Sigmoid colon (tissue), 6 donors: ENCODE measurements at regions not wholly inside any gene's neighbourhood (a gene's known extent, or its start where the extent isn't known, plus 50 kb on each side); places are given as distances from the start of the nearest gene placed in this dataset.

ENCODE experiments used
- DNase-seq: peaks from one replicate; pipeline ENCODE4 v3.0.0-alpha.2; 2019
- H3K27ac ChIP-seq, 4 donors: fragments of 200-600 bp; sonication (generic); one replicate each; pipeline ENCODE4 v1.5.1; 2016 to 2019; ENCODE audit warnings: mild to moderate bottlenecking in 1 of 4
- H3K27me3 ChIP-seq, 3 donors: fragments of 200-600 bp; sonication (generic); one replicate each; pipeline ENCODE4 v1.5.1; 2019; ENCODE audit warnings: mild to moderate bottlenecking in 1 of 3
- H3K36me3 ChIP-seq, 4 donors: fragments of 200-600 bp; sonication (generic); one replicate each; pipeline ENCODE4 v1.5.1; 2016 to 2019
- H3K4me1 ChIP-seq, 4 donors: fragments of 200-600 bp; sonication (generic); one replicate each; pipeline ENCODE4 v1.5.1; 2017 to 2019
- H3K4me3 ChIP-seq, 4 donors: fragments of 200-600 bp; sonication (generic); one replicate each; pipeline ENCODE4 v1.5.1; 2017 to 2019; ENCODE audit warnings: mild to moderate bottlenecking in 2 of 4, moderate library complexity in 1 of 4
- H3K9me3 ChIP-seq, 4 donors: fragments of 200-600 bp in 3 of 4; sonication (generic) in 3 of 4; one replicate each; pipeline versions ENCODE4 v1.5.1 to v1.6.1; 2013 to 2019
- CTCF ChIP-seq, 4 experiments: fragments of 450-650 bp in 3 of 4; fragments of 200-600 bp in 1 of 4; IDR thresholded peaks; one replicate each; pipeline ENCODE4 v1.5.1; 2016 to 2019; ENCODE audit warnings: antibody characterized with exemption in 4 of 4, mild to moderate bottlenecking in 3 of 4, moderate library complexity in 2 of 4
- EP300 ChIP-seq, 4 donors: sonication (generic); formaldehyde crosslinking; IDR thresholded peaks; one replicate each; pipeline ENCODE4 v1.6.1; 2017; ENCODE audit warnings: antibody characterized with exemption in 4 of 4
- POLR2A ChIP-seq, 2 donors: fragments of 450-650 bp; IDR thresholded peaks; one replicate each; pipeline ENCODE4 v1.6.1; 2016; ENCODE audit warnings: antibody characterized with exemption in 2 of 2, mild to moderate bottlenecking in 2 of 2, moderate library complexity in 2 of 2
- POLR2AphosphoS5 ChIP-seq, 4 donors: sonication (generic); formaldehyde crosslinking; IDR thresholded peaks; one replicate each; pipeline ENCODE4 v1.6.1; 2017; ENCODE audit warnings: antibody characterized with exemption in 4 of 4
- WGBS, 2 donors: extraction: QIAGEN DNeasy Blood & Tissue Kit; methylation state at CpG; one replicate each; pipeline ENCODE4 v1.1.7; 2013; 5-methylcytosine and 5-hydroxymethylcytosine counted together
- intact Hi-C: fragments of 100-400 bp; cut with DNase I; formaldehyde crosslinking; loops from one replicate; pipeline ENCODE4 v1.15.1; 2023
- donor health status: healthy with polysubstance abuse.
- donor health status: healthy.

- WGBS, 2 donors = 75 to 84% methylated on average over 9 of the region's 9 CpGs
- Histone ChIP-seq H3K4me3 (no peak overlapping the region), H3K27me3 (no peaks in the 10 kb centered on the region), H3K27ac (no peak overlapping the region), H3K36me3 (no peaks in the 10 kb centered on the region), H3K4me1 (peaks cover 0 to 31% (median 25%) of the 10 kb centered on the region in 4 donors), H3K9me3 (no peaks in the 10 kb centered on the region)
- TF ChIP-seq EP300 (IDR thresholded peaks at IDR 0.05) = no peak
- no peak for TF ChIP-seq POLR2A (IDR thresholded peaks at IDR 0.05)
- TF ChIP-seq POLR2AphosphoS5 (IDR thresholded peaks at IDR 0.05) = no peak
- TF ChIP-seq CTCF (IDR thresholded peaks at IDR 0.05) = no peak
- no peak for DNase-seq
- intact Hi-C loops = no loop called here
Observed at GRCh38 chr2:216777637-216778273, 82.1 kb downstream of the TNP1 start.

GRCh38 chr2:216776066-216776850, 80.9 kb upstream of the IGFBP5 start:
- no peak for DNase-seq
- intact Hi-C loops = no loop called here
- Histone ChIP-seq H3K4me3 (no peak overlapping the region), H3K9me3 (peaks cover 0 to 2% (median 0%) of the 10 kb centered on the region in 4 donors), H3K27me3 (no peaks in the 10 kb centered on the region), H3K4me1 (peaks cover 0 to 21% (median 14%) of the 10 kb centered on the region in 4 donors), H3K27ac (no peak overlapping the region), H3K36me3 (no peaks in the 10 kb centered on the region)
- WGBS, 2 donors = 63 to 66% methylated on average over 13 of the region's 13 CpGs
- no peak for TF ChIP-seq EP300 (IDR thresholded peaks at IDR 0.05)
- no peak for TF ChIP-seq CTCF (IDR thresholded peaks at IDR 0.05)

DNA sequence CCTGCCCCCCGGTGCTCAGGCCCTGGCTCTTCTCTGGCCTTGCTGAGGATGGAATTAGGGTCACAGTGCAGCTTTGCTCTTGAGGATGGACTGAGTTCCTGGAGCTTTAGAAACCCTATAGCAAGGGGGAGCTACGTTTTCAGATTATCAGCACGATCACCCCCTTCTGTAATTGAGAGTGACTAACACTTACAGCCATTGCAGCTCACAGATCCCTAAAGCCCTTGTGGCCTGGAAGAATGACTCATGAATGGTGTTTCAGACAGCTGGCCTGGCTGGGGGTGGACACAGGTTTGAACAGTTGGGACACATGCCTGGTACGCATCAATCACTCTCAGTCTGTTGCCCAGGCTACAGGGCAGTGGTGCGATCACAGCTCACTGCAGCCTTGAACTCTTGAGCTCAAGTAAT, 79.7 kb upstream of the IGFBP5 start:
- peak; percentile 74 for DNase-seq

GRCh38 chr2:216774620-216775019, 79.3 kb upstream of the IGFBP5 start:
- Histone ChIP-seq H3K4me1 (peaks cover 0 to 20% (median 14%) of the 10 kb centered on the region in 4 donors), H3K4me3 (no peak overlapping the region), H3K27me3 (no peaks in the 10 kb centered on the region), H3K9me3 (peaks cover 0 to 2% (median 0%) of the 10 kb centered on the region in 4 donors), H3K27ac (peak overlapping the region in 1 of 4 donors; percentile 44), H3K36me3 (no peaks in the 10 kb centered on the region)
- no peak for DNase-seq
- intact Hi-C loops = no loop called here
- TF ChIP-seq POLR2AphosphoS5 (IDR thresholded peaks at IDR 0.05) (peak in 1 of 4 donors; percentile 9), POLR2A (IDR thresholded peaks at IDR 0.05) (no peak), CTCF (IDR thresholded peaks at IDR 0.05) (no peak)
- 79 to 81% methylated on average over 5 of the region's 5 CpGs for WGBS, 2 donors

More for the DNA sequence above, 79.7 kb upstream of the IGFBP5 start:
- TF ChIP-seq CTCF (IDR thresholded peaks at IDR 0.05) (no peak), POLR2A (IDR thresholded peaks at IDR 0.05) (no peak), EP300 (IDR thresholded peaks at IDR 0.05) (no peak), POLR2AphosphoS5 (IDR thresholded peaks at IDR 0.05) (peak in 1 of 4 donors; percentile 31)
- intact Hi-C loops = no loop called here
- Histone ChIP-seq H3K4me3 (no peak overlapping the region), H3K9me3 (peaks cover 0 to 2% (median 0%) of the 10 kb centered on the region in 4 donors), H3K27me3 (no peaks in the 10 kb centered on the region), H3K36me3 (no peaks in the 10 kb centered on the region), H3K4me1 (peaks cover 0 to 20% (median 14%) of the 10 kb centered on the region in 4 donors), H3K27ac (peak overlapping the region in 1 of 4 donors; percentile 44)
- WGBS, 2 donors = 73 to 84% methylated on average over 5 of the region's 5 CpGs
